ENCODE measurements at regions not wholly inside any gene's neighbourhood (a gene's known extent, or its start where the extent isn't known, plus 50 kb on each side); places are given as distances from the start of the nearest gene placed in this dataset.

- H3K4me3 ChIP-seq: no peak overlapping the region
- no peaks in the 10 kb centered on the region for H3K27me3 ChIP-seq (replicated peaks in 1 of 7)
- 91 to 93% (median 93%) methylated on average over 2 of the region's 2 CpGs for WGBS, 5 donors
- H3K36me3 ChIP-seq: no peaks in the 10 kb centered on the region
- no peak for TF ChIP-seq CTCF (IDR thresholded peaks at IDR 0.05 in 8 of 11, conservative IDR thresholded peaks at IDR 0.05 in 3 of 11)
- TF ChIP-seq POLR2AphosphoS5 (IDR thresholded peaks at IDR 0.05): no peak
- no peak for TF ChIP-seq POLR2A (IDR thresholded peaks at IDR 0.05)
- no peak for DNase-seq
- H3K9me3 ChIP-seq: no peaks in the 10 kb centered on the region
- intact Hi-C loops (cut with DNase I; ENCODE audit: low total_unique reads): no loop called here
- H3K27ac ChIP-seq: no peak overlapping the region
- H3K4me1 ChIP-seq: peaks cover 12 to 46% (median 23%) of the 10 kb centered on the region in 6 donors
Measured at GRCh38 chr1:212224102-212224501, 61.1 kb upstream of the PPP2R5A start.

GRCh38 chr1:212225416-212225815 is 59.8 kb upstream of the PPP2R5A start:
- WGBS, 5 donors: 19 to 32% (median 20%) methylated on average over 6 of the region's 6 CpGs
- H3K27ac ChIP-seq: peak overlapping the region in 6 of 8 donors; percentile 53 to 76 (median 60)
- no peaks in the 10 kb centered on the region for H3K27me3 ChIP-seq (replicated peaks in 1 of 7)
- H3K9me3 ChIP-seq: no peaks in the 10 kb centered on the region
- no peak for DNase-seq
- peaks cover 10 to 37% (median 19%) of the 10 kb centered on the region in 6 donors for H3K4me1 ChIP-seq
- TF ChIP-seq POLR2AphosphoS5 (IDR thresholded peaks at IDR 0.05): peak in 1 of 3 donors; percentile 44
- no peak for TF ChIP-seq POLR2A (IDR thresholded peaks at IDR 0.05)
- TF ChIP-seq CTCF (IDR thresholded peaks at IDR 0.05 in 8 of 11, conservative IDR thresholded peaks at IDR 0.05 in 3 of 11): no peak
- intact Hi-C loops (cut with DNase I; ENCODE audit: low total_unique reads): no loop called here
- H3K36me3 ChIP-seq: no peaks in the 10 kb centered on the region
- no peak overlapping the region for H3K4me3 ChIP-seq

GRCh38 chr1:212225871-212226302 is 59.3 kb upstream of the PPP2R5A start:
- WGBS, 5 donors: 65 to 72% (median 70%) methylated on average over 4 of the region's 4 CpGs
- Histone ChIP-seq H3K4me3 (no peak overlapping the region), H3K36me3 (no peaks in the 10 kb centered on the region), H3K27me3 (replicated peaks in 1 of 7) (no peaks in the 10 kb centered on the region), H3K4me1 (peaks cover 10 to 35% (median 19%) of the 10 kb centered on the region in 6 donors), H3K27ac (peak overlapping the region in 6 of 8 donors; percentile 51 to 76 (median 60)), H3K9me3 (no peaks in the 10 kb centered on the region)
- no peak for TF ChIP-seq POLR2AphosphoS5 (IDR thresholded peaks at IDR 0.05)
- TF ChIP-seq CTCF (IDR thresholded peaks at IDR 0.05 in 8 of 11, conservative IDR thresholded peaks at IDR 0.05 in 3 of 11): no peak
- TF ChIP-seq POLR2A (IDR thresholded peaks at IDR 0.05): no peak
- no peak for DNase-seq
- intact Hi-C loops (cut with DNase I; ENCODE audit: low total_unique reads): no loop called here

- Histone ChIP-seq H3K4me1 (peaks cover 10 to 31% (median 19%) of the 10 kb centered on the region in 6 donors), H3K27ac (peak overlapping the region in 6 of 8 donors; percentile 51 to 76 (median 60)), H3K9me3 (no peaks in the 10 kb centered on the region), H3K36me3 (no peaks in the 10 kb centered on the region), H3K27me3 (replicated peaks in 1 of 7) (no peaks in the 10 kb centered on the region), H3K4me3 (no peak overlapping the region)
- DNase-seq: no peak
- WGBS, 5 donors: 69 to 85% (median 80%) methylated on average over 3 of the region's 3 CpGs
- TF ChIP-seq CTCF (IDR thresholded peaks at IDR 0.05 in 8 of 11, conservative IDR thresholded peaks at IDR 0.05 in 3 of 11) (no peak), POLR2A (IDR thresholded peaks at IDR 0.05) (no peak), POLR2AphosphoS5 (IDR thresholded peaks at IDR 0.05) (no peak)
- intact Hi-C loops (cut with DNase I; ENCODE audit: low total_unique reads): no loop called here
Measured at GRCh38 chr1:212226467-212226866, 58.7 kb upstream of the PPP2R5A start.
